HEK293 (cell line): ENCODE measurements at regions not wholly inside any gene's neighbourhood (a gene's known extent, or its start where the extent isn't known, plus 50 kb on each side); places are given as distances from the start of the nearest gene placed in this dataset.

Source experiments
- MZF1 ChIP-seq: fragments of 450-650 bp; formaldehyde crosslinking; IDR thresholded peaks from 2 replicates; pipeline ENCODE4 v1.5.1; 2017; ENCODE audit warnings: missing biosample characterization, missing genetic modification characterization, borderline replicate concordance
- TCF7L2 ChIP-seq: IDR thresholded peaks from 2 replicates; pipeline ENCODE4 v1.6.1; 2011; ENCODE audit warnings: low read depth, mild to moderate bottlenecking, inconsistent platforms, low read length, moderate library complexity, borderline replicate concordance
- ZBTB17 ChIP-seq: fragments of 450-650 bp; formaldehyde crosslinking; IDR thresholded peaks from 2 replicates; pipeline ENCODE4 v1.5.1; 2016; ENCODE audit warnings: missing biosample characterization, missing genetic modification characterization
- ZNF214 ChIP-seq: fragments of 450-650 bp; formaldehyde crosslinking; IDR thresholded peaks from 2 replicates; pipeline ENCODE4 v1.5.1; 2017; ENCODE audit warnings: missing biosample characterization, mild to moderate bottlenecking, missing genetic modification characterization, borderline replicate concordance
- ZNF544 ChIP-seq: fragments of 450-650 bp; formaldehyde crosslinking; IDR thresholded peaks from 2 replicates; pipeline ENCODE4 v1.5.0; 2017; ENCODE audit warnings: missing biosample characterization, missing genetic modification characterization
- TF ChIP-seq, protein P1 (sequence below): fragments of 450-650 bp; formaldehyde crosslinking; IDR thresholded peaks from 2 replicates; pipeline ENCODE4; 2016; ENCODE audit warnings: missing biosample characterization, missing genetic modification characterization
- TF ChIP-seq, protein P2 (sequence below): fragments of 450-650 bp; formaldehyde crosslinking; IDR thresholded peaks from 2 replicates; pipeline ENCODE4 v1.5.1; 2016; ENCODE audit warnings: missing biosample characterization, missing genetic modification characterization
- TF ChIP-seq, protein P3 (sequence below): fragments of 450-650 bp; formaldehyde crosslinking; optimal IDR thresholded peaks from 2 replicates; pipeline ENCODE3; 2016; ENCODE audit warnings: missing biosample characterization, mild to moderate bottlenecking, missing genetic modification characterization

DNA sequence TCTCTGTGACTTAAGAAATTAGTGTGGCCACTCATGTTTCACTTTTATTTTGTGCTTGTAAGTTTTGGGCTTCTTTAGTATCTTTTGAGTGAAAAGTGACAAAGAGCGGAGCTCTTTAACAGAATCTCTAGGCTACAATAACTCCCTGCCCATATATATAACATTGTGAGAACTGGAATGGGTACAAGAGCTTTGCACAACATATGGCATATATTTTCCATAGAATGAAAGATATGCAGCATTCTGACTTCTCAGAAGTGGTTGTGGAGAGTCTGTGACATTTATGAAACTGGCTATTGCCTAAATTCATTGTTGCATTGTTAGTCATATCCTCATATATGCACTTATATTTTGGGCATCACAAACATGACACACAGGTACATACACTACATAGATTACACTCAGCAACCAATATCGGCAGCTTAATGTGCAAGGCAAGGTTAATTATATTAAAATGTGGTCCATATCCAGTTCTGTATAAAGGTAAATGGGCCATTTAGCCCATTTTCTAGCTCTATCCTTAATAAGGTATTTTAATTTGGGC, 1148.2 kb downstream of the FAM181B start:
- TF ChIP-seq, protein P1, sequence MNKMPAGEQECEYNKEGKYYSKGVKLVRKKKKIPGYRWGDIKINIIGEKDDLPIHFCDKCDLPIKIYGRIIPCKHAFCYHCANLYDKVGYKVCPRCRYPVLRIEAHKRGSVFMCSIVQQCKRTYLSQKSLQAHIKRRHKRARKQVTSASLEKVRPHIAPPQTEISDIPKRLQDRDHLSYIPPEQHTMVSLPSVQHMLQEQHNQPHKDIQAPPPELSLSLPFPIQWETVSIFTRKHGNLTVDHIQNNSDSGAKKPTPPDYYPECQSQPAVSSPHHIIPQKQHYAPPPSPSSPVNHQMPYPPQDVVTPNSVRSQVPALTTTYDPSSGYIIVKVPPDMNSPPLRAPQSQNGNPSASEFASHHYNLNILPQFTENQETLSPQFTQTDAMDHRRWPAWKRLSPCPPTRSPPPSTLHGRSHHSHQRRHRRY: no peak
- TF ChIP-seq ZNF544 (tag by site-specific recombination) (no peak), ZNF214 (tag by site-specific recombination) (no peak), TCF7L2 (no peak), MZF1 (tag by site-specific recombination) (no peak), ZBTB17 (tag by site-specific recombination) (no peak)
- TF ChIP-seq, protein P2, sequence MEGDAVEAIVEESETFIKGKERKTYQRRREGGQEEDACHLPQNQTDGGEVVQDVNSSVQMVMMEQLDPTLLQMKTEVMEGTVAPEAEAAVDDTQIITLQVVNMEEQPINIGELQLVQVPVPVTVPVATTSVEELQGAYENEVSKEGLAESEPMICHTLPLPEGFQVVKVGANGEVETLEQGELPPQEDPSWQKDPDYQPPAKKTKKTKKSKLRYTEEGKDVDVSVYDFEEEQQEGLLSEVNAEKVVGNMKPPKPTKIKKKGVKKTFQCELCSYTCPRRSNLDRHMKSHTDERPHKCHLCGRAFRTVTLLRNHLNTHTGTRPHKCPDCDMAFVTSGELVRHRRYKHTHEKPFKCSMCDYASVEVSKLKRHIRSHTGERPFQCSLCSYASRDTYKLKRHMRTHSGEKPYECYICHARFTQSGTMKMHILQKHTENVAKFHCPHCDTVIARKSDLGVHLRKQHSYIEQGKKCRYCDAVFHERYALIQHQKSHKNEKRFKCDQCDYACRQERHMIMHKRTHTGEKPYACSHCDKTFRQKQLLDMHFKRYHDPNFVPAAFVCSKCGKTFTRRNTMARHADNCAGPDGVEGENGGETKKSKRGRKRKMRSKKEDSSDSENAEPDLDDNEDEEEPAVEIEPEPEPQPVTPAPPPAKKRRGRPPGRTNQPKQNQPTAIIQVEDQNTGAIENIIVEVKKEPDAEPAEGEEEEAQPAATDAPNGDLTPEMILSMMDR (tag by site-specific recombination): no peak
- TF ChIP-seq, protein P3, sequence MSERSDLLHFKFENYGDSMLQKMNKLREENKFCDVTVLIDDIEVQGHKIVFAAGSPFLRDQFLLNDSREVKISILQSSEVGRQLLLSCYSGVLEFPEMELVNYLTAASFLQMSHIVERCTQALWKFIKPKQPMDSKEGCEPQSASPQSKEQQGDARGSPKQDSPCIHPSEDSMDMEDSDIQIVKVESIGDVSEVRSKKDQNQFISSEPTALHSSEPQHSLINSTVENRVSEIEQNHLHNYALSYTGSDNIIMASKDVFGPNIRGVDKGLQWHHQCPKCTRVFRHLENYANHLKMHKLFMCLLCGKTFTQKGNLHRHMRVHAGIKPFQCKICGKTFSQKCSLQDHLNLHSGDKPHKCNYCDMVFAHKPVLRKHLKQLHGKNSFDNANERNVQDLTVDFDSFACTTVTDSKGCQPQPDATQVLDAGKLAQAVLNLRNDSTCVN: no peak
